HEK293T (cell line): ENCODE measurements at regions not wholly inside any gene's neighbourhood (a gene's known extent, or its start where the extent isn't known, plus 50 kb on each side); places are given as distances from the start of the nearest gene placed in this dataset.

Source experiments
- ARNT ChIP-seq: fragments of 450-650 bp; IDR thresholded peaks from 2 replicates; pipeline ENCODE4 v1.6.1; 2017; ENCODE audit warnings: mild to moderate bottlenecking
- CTBP1 ChIP-seq: fragments of 450-650 bp; IDR thresholded peaks from 2 replicates; pipeline ENCODE4 v1.6.1; 2016; ENCODE audit warnings: borderline replicate concordance
- ELF4 ChIP-seq: fragments of 450-650 bp; IDR thresholded peaks from 2 replicates; pipeline ENCODE4 v1.6.1; 2017; ENCODE audit warnings: antibody characterized with exemption
- FOXA1 ChIP-seq: fragments of 450-650 bp; IDR thresholded peaks from 2 replicates; pipeline ENCODE4 v1.6.1; 2016; ENCODE audit warnings: mild to moderate bottlenecking
- FOXK2 ChIP-seq: fragments of 450-650 bp; IDR thresholded peaks from 2 replicates; pipeline ENCODE4 v1.6.1; 2016; ENCODE audit warnings: mild to moderate bottlenecking
- FOXM1 ChIP-seq: fragments of 450-650 bp; IDR thresholded peaks from 2 replicates; pipeline ENCODE4 v1.6.1; 2017; ENCODE audit warnings: mild to moderate bottlenecking, borderline replicate concordance
- HDGF ChIP-seq: fragments of 450-650 bp; IDR thresholded peaks from 2 replicates; pipeline ENCODE4 v1.6.1; 2017; ENCODE audit warnings: antibody characterized with exemption, borderline replicate concordance
- L3MBTL2 ChIP-seq: fragments of 450-650 bp; conservative IDR thresholded peaks from 2 replicates; pipeline ENCODE4 v1.6.1; 2016; ENCODE audit warnings: mild to moderate bottlenecking
- SP1 ChIP-seq: fragments of 450-650 bp; IDR thresholded peaks from 2 replicates; pipeline ENCODE4 v1.6.1; 2017
- SUZ12 ChIP-seq: fragments of 450-650 bp; IDR thresholded peaks from 2 replicates; pipeline ENCODE4 v1.6.1; 2016; ENCODE audit warnings: mild to moderate bottlenecking
- ZNF384 ChIP-seq: fragments of 450-650 bp; IDR thresholded peaks from 2 replicates; pipeline ENCODE4 v1.6.1; 2016

DNA sequence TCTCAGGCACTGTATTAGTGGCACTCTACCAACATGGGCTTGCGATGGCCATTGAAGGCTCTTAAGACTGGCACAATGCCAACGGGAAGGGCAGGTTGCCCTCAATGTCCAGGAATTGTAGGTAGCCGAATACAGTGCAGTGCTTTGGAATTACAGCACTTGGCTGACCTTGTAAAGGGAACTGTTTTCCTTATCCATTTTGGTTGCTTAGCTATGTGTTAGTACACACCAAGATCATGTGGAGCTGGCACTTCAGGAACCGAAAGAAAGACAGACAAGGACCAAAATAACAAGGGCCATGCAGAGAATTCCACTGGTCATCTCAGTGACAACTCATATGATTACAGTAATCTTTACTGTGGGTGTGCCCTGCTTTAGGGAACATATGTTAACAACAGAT, 72.7 kb downstream of the DYRK2 start:
- no peak for TF ChIP-seq SUZ12
- no peak for TF ChIP-seq L3MBTL2
- TF ChIP-seq HDGF = no peak
- no peak for TF ChIP-seq FOXA1
- no peak for TF ChIP-seq ARNT
- TF ChIP-seq FOXM1 = no peak
- TF ChIP-seq ZNF384 = no peak
- no peak for TF ChIP-seq FOXK2
- TF ChIP-seq SP1 = no peak
- TF ChIP-seq CTBP1 = no peak
- no peak for TF ChIP-seq ELF4
